Large intestine (tissue), 3 donors: ENCODE measurements at regions not wholly inside any gene's neighbourhood (a gene's known extent, or its start where the extent isn't known, plus 50 kb on each side); places are given as distances from the start of the nearest gene placed in this dataset.
A peak's percentile ranks its signal among the peaks of the same experiment; 100 is the strongest.

ENCODE experiments used
- DNase-seq, 2 donors: peaks; one replicate each; pipeline versions ENCODE4 v3.0.0 to v3.0.0-alpha.2; 2013
- H3K27ac ChIP-seq: one replicate; pipeline ENCODE4 v1.5.1; 2013; ENCODE audit warnings: low read length
- H3K27me3 ChIP-seq: 2 replicates; pipeline ENCODE4 v1.6.1; 2013; ENCODE audit warnings: low read length; ENCODE audit not compliant: control insufficient read depth, insufficient read depth
- H3K36me3 ChIP-seq: 2 replicates; pipeline ENCODE4 v1.6.1; 2013; ENCODE audit warnings: low read length; ENCODE audit not compliant: control insufficient read depth, insufficient read depth
- H3K4me1 ChIP-seq: one replicate; pipeline ENCODE4 v1.6.1; 2013; ENCODE audit warnings: low read length; ENCODE audit not compliant: control insufficient read depth, insufficient read depth
- H3K4me3 ChIP-seq: one replicate; pipeline ENCODE4 v1.5.1; 2013; ENCODE audit warnings: low read length
- H3K9me3 ChIP-seq: one replicate; pipeline ENCODE4 v1.6.1; 2013; ENCODE audit warnings: mild to moderate bottlenecking, low read depth, low read length, moderate library complexity; ENCODE audit not compliant: control insufficient read depth
- WGBS: methylation state at CpG from one replicate; pipeline ENCODE4 v1.1.5; 2013; ENCODE audit warnings: low lambda C conversion rate; ENCODE audit not compliant: insufficient coverage; 5-methylcytosine and 5-hydroxymethylcytosine counted together

GRCh38 chr4:32790803-32791202, 2070.6 kb downstream of the PCDH7 start:
- H3K36me3 ChIP-seq: no peaks in the 10 kb centered on the region
- no peaks in the 10 kb centered on the region for H3K4me1 ChIP-seq
- no peaks in the 10 kb centered on the region for H3K27me3 ChIP-seq
- WGBS: no CpG with 5 or more reads among the region's 1 CpG
- no peak overlapping the region for H3K27ac ChIP-seq
- no peaks in the 10 kb centered on the region for H3K9me3 ChIP-seq
- H3K4me3 ChIP-seq: no peak overlapping the region
- DNase-seq: peak in 1 of 2 donors; percentile 2

- no peaks in the 10 kb centered on the region for H3K27me3 ChIP-seq
- no peak overlapping the region for H3K27ac ChIP-seq
- no peaks in the 10 kb centered on the region for H3K9me3 ChIP-seq
- no peaks in the 10 kb centered on the region for H3K36me3 ChIP-seq
- no CpG with 5 or more reads among the region's 9 CpGs for WGBS
- H3K4me3 ChIP-seq: no peak overlapping the region
- DNase-seq: no peak
- H3K4me1 ChIP-seq: no peaks in the 10 kb centered on the region
Observed at GRCh38 chr4:32798471-32799159, 2078.4 kb downstream of the PCDH7 start.

GRCh38 chr4:32824336-32824735, 2104.2 kb downstream of the PCDH7 start:
- Histone ChIP-seq H3K27ac (no peak overlapping the region), H3K4me1 (no peaks in the 10 kb centered on the region), H3K36me3 (no peaks in the 10 kb centered on the region), H3K4me3 (no peak overlapping the region), H3K27me3 (no peaks in the 10 kb centered on the region), H3K9me3 (peaks cover 6% of the 10 kb centered on the region)
- no CpG with 5 or more reads among the region's 2 CpGs for WGBS
- peak; percentile 6 to 46 for DNase-seq

GRCh38 chr4:32826169-32826568, 2106.0 kb downstream of the PCDH7 start:
- H3K27ac ChIP-seq: no peak overlapping the region
- DNase-seq: no peak
- no peaks in the 10 kb centered on the region for H3K36me3 ChIP-seq
- no peak overlapping the region for H3K4me3 ChIP-seq
- H3K9me3 ChIP-seq: peaks cover 6% of the 10 kb centered on the region
- H3K4me1 ChIP-seq: no peaks in the 10 kb centered on the region
- 96% methylated on average over 3 of the region's 3 CpGs for WGBS
- H3K27me3 ChIP-seq: no peaks in the 10 kb centered on the region

GRCh38 chr4:32830160-32830559, 2110.0 kb downstream of the PCDH7 start:
- H3K36me3 ChIP-seq: no peaks in the 10 kb centered on the region
- 93% methylated on average over 1 of the region's 1 CpG for WGBS
- no peak overlapping the region for H3K4me3 ChIP-seq

GRCh38 chr4:32831104-32831503, 2110.9 kb downstream of the PCDH7 start:
- no peak overlapping the region for H3K27ac ChIP-seq
- H3K36me3 ChIP-seq: no peaks in the 10 kb centered on the region
- peaks cover 6% of the 10 kb centered on the region for H3K9me3 ChIP-seq
- H3K27me3 ChIP-seq: no peaks in the 10 kb centered on the region
- no peaks in the 10 kb centered on the region for H3K4me1 ChIP-seq
- H3K4me3 ChIP-seq: no peak overlapping the region
- no peak for DNase-seq

More at GRCh38 chr4:32830160-32830559, 2110.0 kb downstream of the PCDH7 start:
- no peaks in the 10 kb centered on the region for H3K4me1 ChIP-seq
- H3K27ac ChIP-seq: no peak overlapping the region
- H3K27me3 ChIP-seq: no peaks in the 10 kb centered on the region
- no peak for DNase-seq
- peaks cover 6% of the 10 kb centered on the region for H3K9me3 ChIP-seq

- no peaks in the 10 kb centered on the region for H3K36me3 ChIP-seq
- DNase-seq: no peak
- no peak overlapping the region for H3K4me3 ChIP-seq
- no peaks in the 10 kb centered on the region for H3K9me3 ChIP-seq
- peak overlapping the region; percentile 18 for H3K27ac ChIP-seq
- WGBS: 86% methylated on average over 4 of the region's 4 CpGs
- no peaks in the 10 kb centered on the region for H3K27me3 ChIP-seq
- peaks cover 3% of the 10 kb centered on the region for H3K4me1 ChIP-seq
Observed at GRCh38 chr4:32840461-32841189, 2120.5 kb downstream of the PCDH7 start.

- peak; percentile 5 to 38 for DNase-seq
- H3K4me3 ChIP-seq: no peak overlapping the region
- H3K4me1 ChIP-seq: peaks cover 3% of the 10 kb centered on the region
- peak overlapping the region; percentile 18 for H3K27ac ChIP-seq
- 29% methylated on average over 1 of the region's 1 CpG for WGBS
- H3K9me3 ChIP-seq: no peaks in the 10 kb centered on the region
- H3K36me3 ChIP-seq: no peaks in the 10 kb centered on the region
- no peaks in the 10 kb centered on the region for H3K27me3 ChIP-seq
Observed at GRCh38 chr4:32841217-32841616, 2121.0 kb downstream of the PCDH7 start.

GRCh38 chr4:32847461-32847860, 2127.3 kb downstream of the PCDH7 start:
- Histone ChIP-seq H3K27ac (no peak overlapping the region), H3K27me3 (no peaks in the 10 kb centered on the region), H3K36me3 (no peaks in the 10 kb centered on the region), H3K4me1 (no peaks in the 10 kb centered on the region), H3K4me3 (no peak overlapping the region), H3K9me3 (no peaks in the 10 kb centered on the region)
- WGBS: 80% methylated on average over 2 of the region's 3 CpGs
- DNase-seq: no peak

GRCh38 chr4:32855622-32856021, 2135.5 kb downstream of the PCDH7 start:
- DNase-seq: no peak
- no peaks in the 10 kb centered on the region for H3K9me3 ChIP-seq
- H3K27me3 ChIP-seq: no peaks in the 10 kb centered on the region
- WGBS: no CpG with 5 or more reads among the region's 2 CpGs
- no peaks in the 10 kb centered on the region for H3K4me1 ChIP-seq
- H3K36me3 ChIP-seq: no peaks in the 10 kb centered on the region
- H3K27ac ChIP-seq: no peak overlapping the region
- no peak overlapping the region for H3K4me3 ChIP-seq

GRCh38 chr4:32858361-32858760, 2138.2 kb downstream of the PCDH7 start:
- Histone ChIP-seq H3K36me3 (no peaks in the 10 kb centered on the region), H3K4me3 (no peak overlapping the region), H3K27ac (no peak overlapping the region), H3K9me3 (no peaks in the 10 kb centered on the region), H3K4me1 (no peaks in the 10 kb centered on the region), H3K27me3 (no peaks in the 10 kb centered on the region)
- WGBS: 83% methylated on average over 1 of the region's 1 CpG
- no peak for DNase-seq
